Cardiac muscle cell (in vitro differentiated cells and primary cell): ENCODE measurements at regions not wholly inside any gene's neighbourhood (a gene's known extent, or its start where the extent isn't known, plus 50 kb on each side); places are given as distances from the start of the nearest gene placed in this dataset.
A peak's percentile ranks its signal among the peaks of the same experiment; 100 is the strongest.

ENCODE experiments used
- DNase-seq, 2 donors: peaks; one replicate each; pipeline versions ENCODE4 v3.0.0 to v3.0.0-alpha.2; 2010 to 2017; ENCODE audit warnings: low read depth in 1 of 2, low spot score in 1 of 2
- H3K27ac ChIP-seq: fragments of 200-600 bp; sonication (generic); 2 replicates; pipeline ENCODE4 v1.5.1; 2016
- H3K27me3 ChIP-seq: fragments of 200-600 bp; sonication (generic); 2 replicates; pipeline ENCODE4 v1.6.0; 2016; ENCODE audit warnings: control low read depth
- H3K36me3 ChIP-seq: fragments of 200-600 bp; sonication (generic); 2 replicates; pipeline ENCODE4 v1.5.1; 2016; ENCODE audit warnings: control low read depth
- H3K4me1 ChIP-seq: fragments of 200-600 bp; sonication (generic); 2 replicates; pipeline ENCODE4 v1.8.1; 2017; ENCODE audit warnings: low read depth, mild to moderate bottlenecking, mixed run types
- H3K4me3 ChIP-seq: fragments of 200-600 bp; sonication (generic); 2 replicates; pipeline ENCODE4 v1.5.1; 2016; ENCODE audit warnings: mild to moderate bottlenecking
- H3K9me3 ChIP-seq: fragments of 200-600 bp; sonication (generic); 2 replicates; pipeline ENCODE4 v1.5.1; 2017; ENCODE audit warnings: low read depth, mild to moderate bottlenecking, control low read depth
- TF ChIP-seq, protein P1 (sequence below): IDR thresholded peaks from 2 replicates; pipeline ENCODE4 v1.5.1; 2012; ENCODE audit warnings: low read depth, mild to moderate bottlenecking, low read length

- no peak overlapping the region for H3K27ac ChIP-seq
- H3K36me3 ChIP-seq: no peaks in the 10 kb centered on the region
- TF ChIP-seq, protein P1, sequence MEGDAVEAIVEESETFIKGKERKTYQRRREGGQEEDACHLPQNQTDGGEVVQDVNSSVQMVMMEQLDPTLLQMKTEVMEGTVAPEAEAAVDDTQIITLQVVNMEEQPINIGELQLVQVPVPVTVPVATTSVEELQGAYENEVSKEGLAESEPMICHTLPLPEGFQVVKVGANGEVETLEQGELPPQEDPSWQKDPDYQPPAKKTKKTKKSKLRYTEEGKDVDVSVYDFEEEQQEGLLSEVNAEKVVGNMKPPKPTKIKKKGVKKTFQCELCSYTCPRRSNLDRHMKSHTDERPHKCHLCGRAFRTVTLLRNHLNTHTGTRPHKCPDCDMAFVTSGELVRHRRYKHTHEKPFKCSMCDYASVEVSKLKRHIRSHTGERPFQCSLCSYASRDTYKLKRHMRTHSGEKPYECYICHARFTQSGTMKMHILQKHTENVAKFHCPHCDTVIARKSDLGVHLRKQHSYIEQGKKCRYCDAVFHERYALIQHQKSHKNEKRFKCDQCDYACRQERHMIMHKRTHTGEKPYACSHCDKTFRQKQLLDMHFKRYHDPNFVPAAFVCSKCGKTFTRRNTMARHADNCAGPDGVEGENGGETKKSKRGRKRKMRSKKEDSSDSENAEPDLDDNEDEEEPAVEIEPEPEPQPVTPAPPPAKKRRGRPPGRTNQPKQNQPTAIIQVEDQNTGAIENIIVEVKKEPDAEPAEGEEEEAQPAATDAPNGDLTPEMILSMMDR: no peak
- no peak overlapping the region for H3K4me3 ChIP-seq
- DNase-seq: no peak
- no peaks in the 10 kb centered on the region for H3K9me3 ChIP-seq
- H3K27me3 ChIP-seq: no peaks in the 10 kb centered on the region
- H3K4me1 ChIP-seq: no peaks in the 10 kb centered on the region
These were observed 667.1 kb downstream of the TENT5A start for GRCh38 chr6:81085431-81085790.

- H3K4me3 ChIP-seq: no peak overlapping the region
- no peak overlapping the region for H3K27ac ChIP-seq
- H3K36me3 ChIP-seq: no peaks in the 10 kb centered on the region
- TF ChIP-seq, protein P1: no peak
- H3K4me1 ChIP-seq: no peaks in the 10 kb centered on the region
- H3K9me3 ChIP-seq: no peaks in the 10 kb centered on the region
- H3K27me3 ChIP-seq: no peaks in the 10 kb centered on the region
- no peak for DNase-seq
These were observed 667.6 kb downstream of the TENT5A start for GRCh38 chr6:81084776-81085430.

DNA sequence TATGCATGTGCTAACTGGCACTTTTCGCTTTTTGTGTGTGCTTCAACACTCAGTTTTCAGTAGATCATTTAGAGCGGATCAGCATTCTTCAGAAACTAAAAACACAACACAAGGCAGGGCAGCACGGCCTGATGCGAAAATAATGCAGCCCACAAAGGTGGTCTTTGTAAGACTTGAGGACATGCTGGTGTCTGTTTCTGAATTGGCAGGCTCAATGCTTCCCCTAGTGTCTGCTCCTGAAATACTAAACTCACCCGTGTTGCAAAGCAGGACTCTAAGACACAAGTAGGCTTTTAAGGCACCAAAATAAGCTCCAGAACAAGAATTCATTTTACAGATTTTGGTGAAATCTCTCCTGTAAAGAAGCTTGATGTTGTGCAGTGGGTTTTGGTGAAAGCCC is 676.5 kb downstream of the TENT5A start:
- H3K4me3 ChIP-seq: no peak overlapping the region
- TF ChIP-seq, protein P1: peak; percentile 58

GRCh38 chr6:81073318-81073717 is 679.2 kb downstream of the TENT5A start:
- DNase-seq: no peak
- TF ChIP-seq, protein P1: no peak
- Histone ChIP-seq H3K4me1 (no peaks in the 10 kb centered on the region), H3K27me3 (no peaks in the 10 kb centered on the region), H3K9me3 (no peaks in the 10 kb centered on the region), H3K27ac (no peak overlapping the region), H3K4me3 (no peak overlapping the region), H3K36me3 (no peaks in the 10 kb centered on the region)

More for the DNA sequence above, 676.5 kb downstream of the TENT5A start:
- H3K27me3 ChIP-seq: no peaks in the 10 kb centered on the region
- no peaks in the 10 kb centered on the region for H3K36me3 ChIP-seq
- no peaks in the 10 kb centered on the region for H3K9me3 ChIP-seq
- H3K27ac ChIP-seq: no peak overlapping the region
- DNase-seq: peak; percentile 29 to 51
- no peaks in the 10 kb centered on the region for H3K4me1 ChIP-seq

- no peak overlapping the region for H3K27ac ChIP-seq
- no peaks in the 10 kb centered on the region for H3K27me3 ChIP-seq
- TF ChIP-seq, protein P1: no peak
- no peaks in the 10 kb centered on the region for H3K36me3 ChIP-seq
- H3K4me1 ChIP-seq: no peaks in the 10 kb centered on the region
- H3K4me3 ChIP-seq: no peak overlapping the region
- no peak for DNase-seq
- H3K9me3 ChIP-seq: no peaks in the 10 kb centered on the region
These were observed 681.4 kb downstream of the TENT5A start for GRCh38 chr6:81071121-81071520.
